GM18868 (cell line): ENCODE measurements at regions not wholly inside any gene's neighbourhood (a gene's known extent, or its start where the extent isn't known, plus 50 kb on each side); places are given as distances from the start of the nearest gene placed in this dataset.

Experiments used
- ATAC-seq: cut with Tn5 transposase; IDR thresholded peaks from one replicate; pipeline ENCODE4 v1.9.1; 2021; ENCODE audit warnings: mild to moderate bottlenecking, moderate library complexity; ENCODE audit not compliant: unreplicated experiment

DNA sequence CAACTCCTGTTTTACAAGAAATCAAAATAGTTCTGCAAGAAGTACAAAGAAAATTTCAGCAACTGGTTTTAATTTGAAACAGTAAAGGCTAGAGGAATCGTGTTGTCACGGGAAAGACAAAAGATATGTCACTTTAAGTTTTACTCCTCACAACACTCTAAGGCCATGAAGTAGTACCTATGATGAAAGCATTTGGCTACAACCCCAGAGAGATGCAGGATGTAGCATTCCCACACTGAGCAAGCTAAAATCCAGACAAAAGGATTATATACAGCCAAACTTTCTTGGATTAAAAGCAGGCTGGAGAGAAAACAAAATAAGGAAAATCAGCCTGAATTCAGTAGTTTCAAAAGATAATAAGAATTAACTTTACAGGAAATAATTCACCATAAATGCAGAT lies 245.5 kb upstream of the STEAP1 start:
- no peak for ATAC-seq

DNA sequence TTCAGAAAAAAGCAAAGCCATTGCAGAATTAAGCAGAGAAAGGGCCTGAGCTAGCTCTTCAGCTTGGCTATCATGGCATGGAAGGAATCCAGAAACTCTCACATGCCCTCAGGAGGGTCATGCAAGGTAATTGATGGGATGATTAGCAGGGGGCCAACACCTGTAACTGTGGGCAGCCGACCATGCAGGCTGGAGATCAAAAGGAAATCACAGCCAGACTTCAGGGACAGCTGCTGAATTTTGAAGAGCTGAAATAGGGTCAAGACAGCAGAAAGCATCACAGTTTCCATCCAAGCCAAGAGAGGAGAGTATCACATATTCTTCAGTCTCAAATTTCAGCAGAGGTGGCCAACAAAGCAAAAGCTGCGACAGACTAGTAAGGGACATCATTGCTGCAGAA lies 239.6 kb upstream of the STEAP1 start:
- no peak for ATAC-seq

GRCh38 chr7:89926194-89926593 lies 228.1 kb upstream of the STEAP1 start:
- ATAC-seq, result no peak

GRCh38 chr7:89926701-89927100 lies 227.6 kb upstream of the STEAP1 start:
- no peak for ATAC-seq

GRCh38 chr7:89927762-89928161 lies 226.5 kb upstream of the STEAP1 start:
- no peak for ATAC-seq

- no peak for ATAC-seq
These were observed 225.8 kb upstream of the STEAP1 start for GRCh38 chr7:89928451-89928850.

- no peak for ATAC-seq
These were observed 220.2 kb upstream of the STEAP1 start for GRCh38 chr7:89934101-89934500.

DNA sequence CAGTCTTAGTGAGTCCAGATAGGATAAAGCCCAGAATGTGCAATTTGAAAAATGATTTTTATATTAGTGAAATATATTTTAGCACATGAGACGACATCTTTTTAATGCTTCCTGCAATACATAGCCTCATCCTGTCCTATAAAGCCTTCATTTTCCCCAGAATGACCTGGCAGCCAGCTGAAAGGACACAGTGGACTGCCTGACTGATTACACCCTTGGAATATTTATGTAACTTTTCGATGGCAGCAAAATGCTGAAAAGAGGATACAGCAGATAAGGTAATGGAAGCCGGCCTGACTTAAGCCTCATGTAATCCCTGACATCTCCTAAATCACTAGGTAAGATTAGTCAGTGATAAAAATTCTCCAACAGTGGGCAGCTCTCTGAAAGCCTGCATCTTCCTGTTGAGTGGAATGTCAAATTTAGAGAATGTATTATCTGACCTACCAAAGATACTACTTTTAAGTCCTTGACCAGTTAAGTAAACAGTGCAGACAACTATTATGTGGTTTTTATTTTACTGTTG lies 210.7 kb upstream of the STEAP1 start:
- no peak for ATAC-seq

DNA sequence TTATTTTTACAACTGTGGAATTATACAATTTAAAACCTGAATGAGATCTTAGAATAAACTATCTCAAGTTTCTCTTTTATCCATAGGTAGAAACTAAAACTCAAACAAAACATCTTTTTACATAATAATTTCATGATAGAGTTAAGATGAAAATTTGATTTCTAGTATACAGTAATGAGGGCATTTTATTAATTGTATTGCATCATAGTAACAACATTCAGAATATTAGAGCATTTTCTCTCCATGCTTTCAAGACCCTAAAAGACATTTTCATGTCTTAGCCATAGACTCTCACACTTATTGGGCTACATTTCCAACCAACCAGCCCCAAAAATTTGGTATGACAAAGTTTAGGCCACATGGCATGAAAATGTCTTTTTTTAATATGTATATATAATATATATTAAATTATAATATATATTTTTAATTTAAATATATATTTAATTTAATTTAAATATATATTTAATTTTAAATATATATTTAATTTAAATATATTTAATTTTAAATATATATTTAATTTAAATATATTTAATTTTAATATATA lies 195.7 kb upstream of the STEAP1 start:
- ATAC-seq, result no peak

DNA sequence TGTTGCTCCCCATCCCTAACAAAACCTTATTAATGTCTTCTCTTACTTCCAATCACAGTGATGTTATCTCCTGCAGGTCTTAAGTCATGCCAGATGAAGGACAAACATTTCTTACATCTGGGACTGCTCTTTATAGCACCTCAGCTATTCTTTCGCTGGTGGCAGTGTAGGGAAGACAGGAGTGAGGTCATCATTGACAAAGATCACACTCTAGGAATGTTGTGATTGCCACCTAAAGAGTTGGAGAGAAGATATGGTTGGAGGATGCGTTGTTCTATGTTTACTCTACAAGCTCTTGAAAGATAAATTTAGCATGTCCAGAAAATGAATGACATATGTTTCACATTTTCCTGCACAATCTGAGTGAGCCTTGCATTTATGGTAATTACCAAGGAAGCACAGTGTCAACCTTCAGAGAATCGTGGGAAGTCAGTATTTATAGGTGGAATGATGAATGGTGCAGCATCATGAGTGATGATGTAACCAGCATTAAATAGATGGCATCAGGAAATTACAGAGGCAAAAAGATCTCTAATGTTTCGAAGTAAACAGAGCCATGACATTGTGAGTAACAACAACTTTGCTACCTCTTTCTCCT lies 188.1 kb upstream of the STEAP1 start:
- ATAC-seq, result no peak

DNA sequence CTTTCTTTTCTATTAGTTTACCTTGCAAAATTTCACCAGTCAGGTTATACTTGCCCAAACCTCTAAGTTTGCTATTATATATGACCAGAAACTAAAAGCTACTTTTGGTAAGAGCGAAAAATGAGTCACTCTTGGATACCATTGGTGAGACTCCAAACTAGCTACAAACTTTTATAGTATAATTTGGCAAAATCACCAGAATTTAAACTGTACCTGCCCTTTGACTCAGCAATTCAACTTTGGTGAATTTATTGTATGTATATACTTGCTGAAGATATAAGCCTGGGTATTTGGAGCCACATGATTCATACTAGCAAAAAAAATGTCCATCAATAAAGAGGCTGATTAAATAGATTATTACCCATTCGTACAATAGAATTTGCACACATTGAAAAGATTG lies 178.7 kb upstream of the STEAP1 start:
- no peak for ATAC-seq

DNA sequence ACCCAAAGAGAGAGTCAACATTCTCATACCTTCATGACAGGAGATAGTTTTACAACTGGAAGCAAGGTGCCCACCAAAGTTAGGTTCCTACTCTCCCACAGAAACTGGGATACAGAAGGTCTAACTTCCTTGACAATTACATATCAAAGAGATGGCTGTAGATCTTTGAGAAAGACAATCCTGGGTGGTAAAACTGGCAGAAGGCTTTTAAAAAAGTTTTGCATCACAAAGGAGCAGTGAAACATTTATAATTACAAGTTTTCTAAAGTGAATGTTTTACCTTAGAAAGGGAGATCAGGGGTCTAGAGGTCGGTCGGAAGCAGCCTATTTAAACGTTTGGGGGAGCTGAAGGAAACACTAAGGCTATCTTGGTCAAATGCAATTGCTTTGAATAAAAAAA lies 166.6 kb upstream of the STEAP1 start:
- ATAC-seq, result no peak

DNA sequence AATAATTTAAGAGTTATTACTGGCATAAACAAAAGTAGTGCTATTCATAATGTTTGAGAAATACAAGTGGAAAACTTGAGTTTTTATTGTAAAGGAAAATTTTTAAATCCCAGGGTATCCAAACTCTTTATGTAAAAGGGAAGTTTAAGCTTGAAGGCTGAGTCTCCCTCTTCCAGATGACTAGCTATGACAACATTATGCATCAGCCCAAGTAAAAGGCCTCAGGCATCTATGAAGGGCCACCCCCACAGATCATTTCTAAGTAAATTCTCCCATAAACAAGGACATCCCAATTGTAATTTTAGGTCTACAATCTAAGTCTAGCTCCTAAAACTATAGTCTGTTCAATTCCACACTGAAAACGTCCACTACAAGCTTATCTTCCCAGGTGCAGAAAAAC lies 166.2 kb upstream of the STEAP1 start:
- no peak for ATAC-seq

GRCh38 chr7:89989454-89989853 lies 164.8 kb upstream of the STEAP1 start:
- ATAC-seq, result no peak

DNA sequence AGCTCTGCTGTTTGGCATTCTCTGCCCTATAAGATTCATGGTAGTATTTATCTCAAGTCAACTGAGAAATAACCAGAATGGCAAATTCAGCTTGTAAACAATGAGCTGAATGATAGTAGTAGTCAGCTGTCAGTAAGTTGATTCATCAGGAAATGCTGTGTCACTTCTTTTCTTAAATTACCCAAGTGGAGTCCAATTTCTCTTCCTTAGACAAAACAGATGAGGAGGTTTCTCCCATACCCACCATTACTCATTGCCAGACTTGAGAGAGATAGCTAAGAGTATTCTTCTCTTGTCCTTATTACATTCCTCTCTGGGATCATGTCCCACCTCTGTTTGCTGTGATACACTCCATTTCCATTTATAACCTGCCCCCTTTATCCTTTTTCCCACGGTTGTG lies 159.8 kb upstream of the STEAP1 start:
- ATAC-seq, result no peak

GRCh38 chr7:89998554-89998953 lies 155.7 kb upstream of the STEAP1 start:
- no peak for ATAC-seq

- ATAC-seq, result no peak
These were observed 148.4 kb upstream of the STEAP1 start for GRCh38 chr7:90005836-90006235.

- ATAC-seq, result no peak
These were observed 147.1 kb upstream of the STEAP1 start for GRCh38 chr7:90007001-90007654.

GRCh38 chr7:90007831-90008230 lies 146.4 kb upstream of the STEAP1 start:
- no peak for ATAC-seq

DNA sequence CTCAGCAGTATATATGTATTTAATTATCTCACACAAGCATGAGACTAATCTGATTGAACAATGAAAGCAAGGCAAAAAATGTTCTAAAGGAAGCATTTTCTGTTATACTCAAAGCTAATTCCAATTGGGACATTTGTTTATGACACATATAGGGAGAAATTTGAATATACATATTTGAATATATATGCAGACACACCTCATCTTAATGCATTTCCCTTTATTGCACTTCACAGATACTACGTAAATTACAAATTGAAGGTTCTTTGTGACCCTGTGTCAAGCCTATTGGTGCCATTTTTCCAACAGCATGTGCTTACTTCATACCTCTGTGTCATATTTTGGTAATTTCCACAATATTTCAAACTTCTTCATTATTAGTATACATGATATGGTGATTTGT lies 132.1 kb upstream of the STEAP1 start:
- no peak for ATAC-seq

DNA sequence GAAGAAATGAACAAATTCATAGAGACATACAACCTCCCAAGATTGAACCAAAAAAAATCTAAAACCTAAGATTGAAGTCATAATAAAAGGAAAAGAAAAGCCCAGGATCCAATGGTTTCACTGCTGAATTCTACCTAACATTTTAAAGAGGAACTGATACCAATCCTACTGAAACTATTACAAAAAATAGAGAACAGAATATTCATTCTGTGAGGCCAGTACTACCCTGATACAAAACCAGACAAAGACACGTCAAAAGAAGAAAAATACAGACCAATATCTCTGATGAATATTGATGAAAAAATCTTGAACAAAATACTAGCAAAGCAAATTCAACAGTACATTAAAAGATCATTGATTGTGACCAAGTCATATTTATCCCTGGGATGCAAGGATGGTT lies 128.5 kb upstream of the STEAP1 start:
- ATAC-seq, result peak; percentile 92

DNA sequence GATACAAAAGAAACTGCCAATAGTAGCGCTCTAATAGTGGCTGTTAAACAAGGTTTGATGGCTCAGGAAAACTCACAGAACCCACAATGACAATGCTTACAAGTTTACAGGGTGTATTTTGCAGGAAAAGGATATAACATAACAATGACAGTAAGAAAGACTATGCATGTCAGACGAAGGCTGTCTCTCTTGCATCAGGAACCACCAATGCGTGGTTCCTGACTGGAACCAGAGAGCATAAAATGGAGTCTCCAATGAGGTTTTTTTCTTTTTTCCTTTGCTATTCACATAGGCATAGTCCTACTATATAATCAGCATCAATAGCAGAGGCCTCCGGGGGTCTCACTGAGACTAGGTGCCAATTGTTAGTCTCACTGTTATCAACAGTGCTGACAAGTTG lies 120.4 kb upstream of the STEAP1 start:
- no peak for ATAC-seq

- no peak for ATAC-seq
These were observed 101.2 kb upstream of the STEAP1 start for GRCh38 chr7:90053094-90053493.
